ENCODE measurements at regions not wholly inside any gene's neighbourhood (a gene's known extent, or its start where the extent isn't known, plus 50 kb on each side); places are given as distances from the start of the nearest gene placed in this dataset.

GRCh38 chr1:83637009-83637408, 361.9 kb downstream of the TTLL7 start:
- peaks cover 3% of the 10 kb centered on the region for H3K27me3 Mint-ChIP-seq (ENCODE audit: low read depth)
- H3K9me3 Mint-ChIP-seq = no peaks in the 10 kb centered on the region
- H3K4me1 Mint-ChIP-seq (ENCODE audit: low read depth) = peaks cover 10% of the 10 kb centered on the region
- no peak overlapping the region for H3K27ac Mint-ChIP-seq
- H3K36me3 Mint-ChIP-seq (ENCODE audit: low read depth) = no peaks in the 10 kb centered on the region
- H3K4me3 Mint-ChIP-seq = no peak overlapping the region

GRCh38 chr1:83632906-83633305, 366.0 kb downstream of the TTLL7 start:
- no peaks in the 10 kb centered on the region for H3K27me3 Mint-ChIP-seq (ENCODE audit: low read depth)
- no peaks in the 10 kb centered on the region for H3K36me3 Mint-ChIP-seq (ENCODE audit: low read depth)
- H3K4me1 Mint-ChIP-seq (ENCODE audit: low read depth) = no peaks in the 10 kb centered on the region
- H3K27ac Mint-ChIP-seq = no peak overlapping the region
- no peaks in the 10 kb centered on the region for H3K9me3 Mint-ChIP-seq
- no peak overlapping the region for H3K4me3 Mint-ChIP-seq

GRCh38 chr1:83631851-83632250, 367.1 kb downstream of the TTLL7 start:
- no peak overlapping the region for H3K27ac Mint-ChIP-seq
- no peak overlapping the region for H3K4me3 Mint-ChIP-seq
- no peaks in the 10 kb centered on the region for H3K4me1 Mint-ChIP-seq (ENCODE audit: low read depth)
- no peaks in the 10 kb centered on the region for H3K9me3 Mint-ChIP-seq
- no peaks in the 10 kb centered on the region for H3K27me3 Mint-ChIP-seq (ENCODE audit: low read depth)
- H3K36me3 Mint-ChIP-seq (ENCODE audit: low read depth) = no peaks in the 10 kb centered on the region

GRCh38 chr1:83627045-83627444, 371.9 kb downstream of the TTLL7 start:
- no peaks in the 10 kb centered on the region for H3K36me3 Mint-ChIP-seq (ENCODE audit: low read depth)
- no peaks in the 10 kb centered on the region for H3K27me3 Mint-ChIP-seq (ENCODE audit: low read depth)
- H3K4me3 Mint-ChIP-seq = no peak overlapping the region
- H3K27ac Mint-ChIP-seq = no peak overlapping the region
- H3K9me3 Mint-ChIP-seq = no peaks in the 10 kb centered on the region
- H3K4me1 Mint-ChIP-seq (ENCODE audit: low read depth) = no peaks in the 10 kb centered on the region

- Mint-ChIP-seq H3K4me1 (ENCODE audit: low read depth) (no peaks in the 10 kb centered on the region), H3K27ac (no peak overlapping the region), H3K36me3 (ENCODE audit: low read depth) (no peaks in the 10 kb centered on the region), H3K27me3 (ENCODE audit: low read depth) (no peaks in the 10 kb centered on the region), H3K4me3 (no peak overlapping the region), H3K9me3 (no peaks in the 10 kb centered on the region)
Measured at GRCh38 chr1:83626603-83627002, 372.3 kb downstream of the TTLL7 start.

GRCh38 chr1:83625646-83626045, 373.3 kb downstream of the TTLL7 start:
- Mint-ChIP-seq H3K27me3 (ENCODE audit: low read depth) (no peaks in the 10 kb centered on the region), H3K9me3 (no peaks in the 10 kb centered on the region), H3K4me3 (no peak overlapping the region), H3K27ac (no peak overlapping the region), H3K4me1 (ENCODE audit: low read depth) (no peaks in the 10 kb centered on the region), H3K36me3 (ENCODE audit: low read depth) (no peaks in the 10 kb centered on the region)

GRCh38 chr1:83620016-83620415, 378.9 kb downstream of the TTLL7 start:
- Mint-ChIP-seq H3K27me3 (ENCODE audit: low read depth) (no peaks in the 10 kb centered on the region), H3K27ac (no peak overlapping the region), H3K9me3 (no peaks in the 10 kb centered on the region), H3K36me3 (ENCODE audit: low read depth) (no peaks in the 10 kb centered on the region), H3K4me3 (no peak overlapping the region), H3K4me1 (ENCODE audit: low read depth) (no peaks in the 10 kb centered on the region)

- Mint-ChIP-seq H3K27me3 (ENCODE audit: low read depth) (no peaks in the 10 kb centered on the region), H3K4me3 (no peak overlapping the region), H3K27ac (no peak overlapping the region), H3K9me3 (no peaks in the 10 kb centered on the region), H3K4me1 (ENCODE audit: low read depth) (no peaks in the 10 kb centered on the region), H3K36me3 (ENCODE audit: low read depth) (no peaks in the 10 kb centered on the region)
Measured at GRCh38 chr1:83619170-83619896, 379.6 kb downstream of the TTLL7 start.

- Mint-ChIP-seq H3K27me3 (ENCODE audit: low read depth) (no peaks in the 10 kb centered on the region), H3K4me3 (no peak overlapping the region), H3K36me3 (ENCODE audit: low read depth) (no peaks in the 10 kb centered on the region), H3K4me1 (ENCODE audit: low read depth) (no peaks in the 10 kb centered on the region), H3K9me3 (no peaks in the 10 kb centered on the region), H3K27ac (no peak overlapping the region)
Measured at GRCh38 chr1:83617883-83618282, 381.0 kb downstream of the TTLL7 start.

- no peaks in the 10 kb centered on the region for H3K9me3 Mint-ChIP-seq
- H3K27me3 Mint-ChIP-seq (ENCODE audit: low read depth) = no peaks in the 10 kb centered on the region
- no peaks in the 10 kb centered on the region for H3K36me3 Mint-ChIP-seq (ENCODE audit: low read depth)
- H3K27ac Mint-ChIP-seq = no peak overlapping the region
- no peak overlapping the region for H3K4me3 Mint-ChIP-seq
- no peaks in the 10 kb centered on the region for H3K4me1 Mint-ChIP-seq (ENCODE audit: low read depth)
Measured at GRCh38 chr1:83615370-83615769, 383.6 kb downstream of the TTLL7 start.

- H3K4me3 Mint-ChIP-seq = no peak overlapping the region
- H3K27me3 Mint-ChIP-seq (ENCODE audit: low read depth) = no peaks in the 10 kb centered on the region
- no peaks in the 10 kb centered on the region for H3K4me1 Mint-ChIP-seq (ENCODE audit: low read depth)
- H3K27ac Mint-ChIP-seq = no peak overlapping the region
- peaks cover 2% of the 10 kb centered on the region for H3K9me3 Mint-ChIP-seq
- no peaks in the 10 kb centered on the region for H3K36me3 Mint-ChIP-seq (ENCODE audit: low read depth)
Measured at GRCh38 chr1:83606416-83606955, 392.4 kb downstream of the TTLL7 start.

- Mint-ChIP-seq H3K4me1 (ENCODE audit: low read depth) (peaks cover 2% of the 10 kb centered on the region), H3K36me3 (ENCODE audit: low read depth) (peaks cover 2% of the 10 kb centered on the region), H3K4me3 (no peak overlapping the region), H3K27me3 (ENCODE audit: low read depth) (no peaks in the 10 kb centered on the region), H3K9me3 (peaks cover 21% of the 10 kb centered on the region), H3K27ac (no peak overlapping the region)
Measured at GRCh38 chr1:83596331-83596730, 402.6 kb downstream of the TTLL7 start.

- Mint-ChIP-seq H3K36me3 (ENCODE audit: low read depth) (no peaks in the 10 kb centered on the region), H3K27ac (no peak overlapping the region), H3K27me3 (ENCODE audit: low read depth) (no peaks in the 10 kb centered on the region), H3K9me3 (peaks cover 3% of the 10 kb centered on the region), H3K4me1 (ENCODE audit: low read depth) (peaks cover 2% of the 10 kb centered on the region), H3K4me3 (no peak overlapping the region)
Measured at GRCh38 chr1:83593073-83593472, 405.9 kb downstream of the TTLL7 start.

GRCh38 chr1:83588140-83588539, 410.8 kb downstream of the TTLL7 start:
- Mint-ChIP-seq H3K36me3 (ENCODE audit: low read depth) (no peaks in the 10 kb centered on the region), H3K4me1 (ENCODE audit: low read depth) (peaks cover 5% of the 10 kb centered on the region), H3K9me3 (peaks cover 3% of the 10 kb centered on the region), H3K27me3 (ENCODE audit: low read depth) (no peaks in the 10 kb centered on the region), H3K4me3 (no peak overlapping the region), H3K27ac (no peak overlapping the region)

GRCh38 chr1:83583351-83584014, 415.4 kb downstream of the TTLL7 start:
- Mint-ChIP-seq H3K9me3 (peaks cover 26% of the 10 kb centered on the region), H3K36me3 (ENCODE audit: low read depth) (peaks cover 4% of the 10 kb centered on the region), H3K27me3 (ENCODE audit: low read depth) (no peaks in the 10 kb centered on the region), H3K4me3 (no peak overlapping the region), H3K4me1 (ENCODE audit: low read depth) (peaks cover 5% of the 10 kb centered on the region), H3K27ac (no peak overlapping the region)

Measured in T-helper 1 cell treated with Interleukin-12 subunit alpha and Interleukin-12 subunit beta and Interleukin-4 antibody, amounts not matched to agents 30 μg/mL and 1 μg/mL, for 36 hours (primary cell).